ENCODE measurements at regions not wholly inside any gene's neighbourhood (a gene's known extent, or its start where the extent isn't known, plus 50 kb on each side); places are given as distances from the start of the nearest gene placed in this dataset.
"Not testable (repeated sequence)": the region's sequence is repeated elsewhere in the genome, so short reads cannot be mapped to it uniquely, and the experiment has no call there.

DNA sequence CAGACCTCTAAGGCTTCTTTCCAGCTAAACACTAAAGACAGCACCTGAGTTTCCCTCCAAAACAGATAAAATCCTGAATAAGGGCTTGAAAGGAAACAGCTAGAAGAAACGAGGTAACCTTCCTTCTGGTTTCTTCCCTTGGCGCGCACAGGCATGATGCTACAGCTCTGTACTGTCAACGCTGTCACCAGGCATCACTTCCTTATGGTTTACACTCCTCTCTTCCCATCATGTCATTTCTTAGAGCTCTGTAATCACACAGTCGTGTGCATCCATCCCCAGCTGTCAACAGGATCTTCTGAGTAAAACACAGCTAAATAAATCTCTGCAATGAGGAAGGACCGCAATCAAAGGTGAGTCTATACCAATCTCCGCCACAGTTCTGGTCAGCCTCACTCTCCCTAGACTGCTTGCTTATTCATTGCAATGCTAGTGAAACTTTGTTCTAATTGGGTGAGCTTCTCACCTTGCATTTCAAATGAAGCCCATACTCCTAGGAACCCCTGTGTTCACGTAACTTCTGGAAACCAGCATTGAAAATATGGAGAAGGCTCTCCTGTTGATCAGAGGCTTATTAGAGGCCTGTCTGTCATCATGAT, 162.6 kb upstream of the DTNBP1 start:
- no peak for DNase-seq

DNA sequence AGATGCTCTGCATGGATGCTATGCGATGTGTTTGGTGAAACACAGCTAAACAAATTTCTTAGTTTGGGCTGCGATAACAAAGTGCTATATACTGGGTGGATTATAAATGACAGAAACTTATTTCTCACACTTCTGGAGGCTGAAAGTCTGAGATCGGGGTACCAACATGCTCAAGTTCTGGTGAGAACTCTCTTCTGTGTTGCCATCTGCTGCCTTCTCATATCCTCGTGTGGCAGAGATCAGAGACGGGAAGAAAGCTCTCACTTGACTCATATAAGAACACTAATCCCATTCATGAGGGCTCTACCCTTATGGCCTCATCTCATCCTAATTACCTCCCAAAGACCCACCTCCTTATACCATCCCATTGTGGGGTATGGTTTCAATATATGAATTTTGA, 162.0 kb upstream of the DTNBP1 start:
- DNase-seq: no peak

DNA sequence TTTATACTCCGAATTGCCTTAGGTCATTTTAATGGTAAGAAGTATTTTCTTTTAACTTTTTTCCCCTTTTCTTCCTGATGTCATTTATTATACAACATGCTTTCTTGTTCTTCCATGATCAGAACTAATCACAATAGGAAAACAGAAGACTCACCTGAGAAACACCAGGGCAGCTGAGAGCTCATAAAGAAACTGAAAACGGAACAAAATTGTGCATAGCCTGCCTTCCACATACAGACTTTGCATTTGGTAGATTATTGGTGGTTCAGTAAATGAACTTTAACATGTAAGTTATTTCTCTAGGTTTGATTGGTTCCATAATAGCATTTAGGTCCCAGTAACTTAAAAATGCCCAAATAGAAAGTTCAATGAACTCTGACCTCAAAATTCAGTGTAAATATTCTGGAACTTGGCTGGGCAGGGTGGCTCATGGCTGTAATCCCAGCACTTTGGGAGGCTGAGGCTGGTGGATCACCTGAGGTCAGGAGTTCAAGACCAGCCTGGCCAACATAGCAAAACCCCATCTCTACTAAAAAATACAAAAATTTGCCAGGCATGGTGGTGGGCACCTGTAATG, 161.1 kb upstream of the DTNBP1 start:
- DNase-seq: no peak

- DNase-seq: no peak
Measured at GRCh38 chr6:15822835-15823234, 160.0 kb upstream of the DTNBP1 start.

GRCh38 chr6:15819841-15820240, 157.0 kb upstream of the DTNBP1 start:
- DNase-seq: no peak

- DNase-seq: no peak
Measured at GRCh38 chr6:15819226-15819625, 156.4 kb upstream of the DTNBP1 start.

GRCh38 chr6:15818491-15818890, 155.7 kb upstream of the DTNBP1 start:
- DNase-seq: no peak

- DNase-seq: no peak
Measured at GRCh38 chr6:15818044-15818443, 155.2 kb upstream of the DTNBP1 start.

DNA sequence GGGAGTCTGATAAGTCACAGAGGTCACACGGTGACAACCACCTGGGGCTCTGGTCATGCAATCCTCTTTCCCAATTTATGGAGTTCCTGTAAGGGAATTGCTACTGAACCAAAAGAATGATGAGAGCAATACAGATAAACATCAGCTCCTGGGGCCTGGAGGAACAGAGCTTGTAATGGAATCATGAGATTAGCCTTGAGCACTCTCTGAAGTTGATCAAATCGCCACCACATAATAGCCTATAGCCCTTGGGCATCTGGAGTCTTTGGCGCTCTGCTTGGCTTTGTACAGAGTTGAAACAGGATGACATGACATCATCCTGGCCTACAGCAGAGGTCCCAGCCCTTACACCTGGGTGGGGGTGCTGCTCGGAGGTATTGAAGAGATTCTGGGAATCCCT, 154.3 kb upstream of the DTNBP1 start:
- no peak for DNase-seq

DNA sequence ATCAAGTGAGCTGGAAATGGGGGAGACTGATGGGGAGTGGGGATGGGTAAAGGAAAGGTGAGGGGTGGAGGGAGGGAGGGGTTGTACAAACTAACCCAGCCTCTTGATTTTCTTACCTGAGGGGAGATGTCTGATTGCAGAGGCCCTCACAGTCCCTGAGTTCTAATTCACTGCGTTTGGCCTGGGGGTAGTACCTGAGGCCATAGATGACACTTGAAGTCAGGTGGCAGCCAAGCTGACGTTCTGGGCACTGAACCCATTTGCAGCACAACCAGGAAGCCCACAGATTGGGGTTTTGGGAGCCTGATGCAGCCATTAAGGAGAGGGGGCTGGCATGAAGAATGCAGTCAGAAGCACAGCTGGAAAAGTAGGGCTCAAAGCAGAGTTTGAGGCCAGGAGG, 153.8 kb upstream of the DTNBP1 start:
- no peak for DNase-seq

DNA sequence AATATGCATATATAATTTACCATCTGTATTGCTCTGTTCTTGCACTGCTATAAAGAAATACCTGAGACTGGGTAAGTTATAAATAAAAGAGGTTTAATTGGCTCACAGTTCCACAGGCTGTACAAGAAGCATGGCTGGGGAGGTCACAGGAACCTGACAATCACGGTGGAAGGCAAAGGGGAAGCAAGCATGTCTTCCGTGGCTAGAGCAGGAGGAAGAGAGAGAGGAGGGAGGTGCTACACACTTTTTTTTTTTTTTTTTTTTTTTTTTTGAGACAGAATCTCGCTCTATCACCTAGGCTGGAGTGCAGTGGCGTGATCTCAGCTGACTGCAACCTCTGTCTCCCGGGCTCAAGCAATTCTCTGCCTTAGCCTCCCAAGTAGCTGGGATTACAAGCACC, 150.9 kb upstream of the DTNBP1 start:
- DNase-seq: not testable (repeated sequence)

DNA sequence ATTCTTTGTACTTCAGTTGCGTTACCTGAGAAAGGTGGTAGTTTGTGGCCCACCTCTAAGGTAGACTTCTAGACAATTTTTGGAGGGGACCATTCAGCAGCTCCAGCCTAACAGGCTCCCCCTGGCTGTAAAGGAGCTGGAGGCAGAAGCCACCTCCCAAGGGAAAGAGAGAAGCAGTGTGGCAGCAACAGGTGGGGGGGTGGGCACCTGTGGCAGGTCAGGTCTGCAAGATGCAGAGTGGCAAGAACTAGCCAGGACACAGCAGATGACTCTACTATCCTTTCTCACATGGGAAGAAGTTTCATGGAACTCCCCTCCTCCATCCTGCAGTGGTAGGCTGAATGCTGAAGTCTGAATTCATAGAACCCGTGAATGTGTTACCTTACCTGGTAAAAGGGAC, 148.3 kb upstream of the DTNBP1 start:
- no peak for DNase-seq

DNA sequence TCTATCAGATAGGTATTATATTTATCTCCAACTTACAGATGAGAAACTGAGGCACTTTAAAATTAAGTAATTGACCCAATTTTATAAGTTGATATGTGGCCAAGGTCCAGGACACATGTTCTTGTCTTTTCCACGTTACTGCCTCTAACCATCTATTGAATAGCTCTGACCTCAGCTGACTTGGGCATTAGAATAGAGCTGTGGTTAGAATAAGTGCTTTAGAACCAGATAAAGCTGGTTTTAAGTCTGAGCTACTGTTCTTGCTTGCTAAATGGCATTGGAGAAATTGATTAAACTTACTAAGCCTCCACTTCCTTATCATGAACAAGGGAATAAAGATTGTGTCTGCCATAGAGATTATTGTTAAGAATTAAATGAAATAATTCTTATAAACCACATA, 147.8 kb upstream of the DTNBP1 start:
- no peak for DNase-seq

GRCh38 chr6:15809367-15809766, 146.5 kb upstream of the DTNBP1 start:
- DNase-seq: no peak

- no peak for DNase-seq
Measured at GRCh38 chr6:15804164-15805154, 141.6 kb upstream of the DTNBP1 start.

GRCh38 chr6:15802466-15802865, 139.6 kb upstream of the DTNBP1 start:
- no peak for DNase-seq

DNA sequence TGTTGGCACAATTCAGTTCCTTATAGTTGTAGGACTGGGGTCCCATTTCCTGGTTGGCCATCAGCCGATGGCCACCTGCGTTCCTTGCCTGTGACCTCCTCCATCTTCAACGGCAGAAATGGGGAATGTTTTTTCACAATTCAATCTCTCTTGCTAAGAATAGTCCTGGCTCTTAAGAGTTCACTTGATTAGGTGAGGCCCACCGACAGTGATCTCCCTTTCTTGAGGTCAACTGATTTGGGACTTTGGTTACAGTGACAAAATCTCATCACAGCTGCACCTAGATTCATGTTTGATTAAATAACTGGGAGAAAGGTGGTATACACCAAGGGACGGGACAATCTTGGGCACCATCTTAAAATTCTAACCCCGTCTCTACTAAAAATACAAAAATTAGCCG, 139.1 kb upstream of the DTNBP1 start:
- no peak for DNase-seq

- DNase-seq: peak; percentile 11
Measured at GRCh38 chr6:15800841-15801617, 138.2 kb upstream of the DTNBP1 start.

DNA sequence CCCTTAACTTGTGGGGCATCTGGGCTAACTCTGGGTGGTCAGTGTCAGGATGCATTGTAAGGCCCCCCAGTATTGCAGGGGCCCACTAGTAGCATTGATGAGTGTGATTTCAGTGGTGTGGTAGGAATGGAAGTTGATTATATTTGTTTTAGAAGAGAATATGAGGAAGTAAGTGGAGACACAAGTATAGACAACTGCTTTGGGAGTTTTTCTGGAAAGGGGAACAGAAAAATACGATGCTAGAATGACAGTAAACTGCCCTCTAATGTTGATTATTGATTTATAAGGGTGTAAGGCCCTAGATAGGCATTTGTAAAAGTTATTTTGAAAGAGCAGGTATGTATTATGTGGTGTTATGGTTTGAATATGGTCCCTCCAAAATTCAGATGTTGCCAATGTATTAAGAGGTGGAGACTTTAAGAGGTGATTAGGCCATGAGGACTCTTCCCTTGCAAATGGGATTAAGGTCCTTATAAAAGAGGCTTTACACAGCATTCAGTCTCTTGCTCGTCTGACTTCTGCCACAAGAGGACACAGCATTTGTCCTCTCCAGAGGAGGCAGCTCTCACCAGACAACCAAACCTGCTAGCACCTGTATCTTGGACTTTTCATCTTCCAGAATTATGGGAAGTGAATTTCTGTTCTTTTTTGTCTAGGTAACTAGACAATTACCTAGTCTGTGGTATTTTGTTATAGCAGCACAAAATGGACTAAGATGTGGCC, 135.9 kb upstream of the DTNBP1 start:
- DNase-seq: no peak

- DNase-seq: peak; percentile 3
Measured at GRCh38 chr6:15796844-15797243, 134.0 kb upstream of the DTNBP1 start.

GRCh38 chr6:15796130-15796771, 133.4 kb upstream of the DTNBP1 start:
- no peak for DNase-seq

- no peak for DNase-seq
Measured at GRCh38 chr6:15793826-15794225, 131.0 kb upstream of the DTNBP1 start.
